GM19328 (cell line): ENCODE measurements at regions not wholly inside any gene's neighbourhood (a gene's known extent, or its start where the extent isn't known, plus 50 kb on each side); places are given as distances from the start of the nearest gene placed in this dataset.

Source experiments
- ATAC-seq: cut with Tn5 transposase; IDR thresholded peaks from one replicate; pipeline ENCODE4 v1.9.1; 2021; ENCODE audit warnings: mild to moderate bottlenecking, moderate library complexity; ENCODE audit not compliant: unreplicated experiment

DNA sequence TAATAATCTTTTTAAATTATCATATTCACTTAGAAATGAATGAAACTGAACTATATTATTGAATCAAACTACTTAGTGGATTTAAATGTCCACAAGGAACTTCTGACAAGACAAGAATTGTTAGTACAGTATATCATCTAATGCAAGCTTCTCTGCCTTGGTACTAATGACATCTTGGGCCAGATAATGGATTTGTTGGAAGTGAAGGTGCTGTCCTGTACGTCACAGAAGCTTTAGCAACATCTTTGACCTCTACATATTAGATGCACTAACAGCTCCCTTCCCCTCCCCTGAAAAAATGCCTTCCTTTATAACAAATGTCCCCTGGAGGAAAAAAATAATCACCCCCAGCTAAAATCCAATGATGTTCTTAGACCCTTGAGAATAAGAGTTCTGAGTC is 695.8 kb upstream of the EYS start:
- no peak for ATAC-seq

DNA sequence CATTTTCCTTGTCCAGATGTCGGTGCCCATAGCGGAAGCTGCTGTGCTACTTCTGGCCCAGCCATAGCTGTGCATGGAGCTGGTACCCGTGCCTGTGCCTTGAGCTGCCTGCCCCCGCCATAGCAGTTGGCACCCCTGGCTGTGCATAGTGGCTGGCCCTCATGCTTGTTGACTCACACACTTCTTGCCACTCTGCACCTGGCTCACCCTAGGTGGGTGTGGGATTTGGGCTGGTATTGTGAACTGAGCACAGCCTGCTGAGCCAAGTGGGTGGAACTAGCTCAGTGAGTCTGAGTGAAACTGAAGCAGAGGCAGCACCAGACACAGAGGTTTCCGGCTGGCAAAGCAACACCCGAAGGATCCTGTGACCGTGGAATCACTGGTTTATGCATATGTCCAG is 689.5 kb upstream of the EYS start:
- ATAC-seq = no peak

DNA sequence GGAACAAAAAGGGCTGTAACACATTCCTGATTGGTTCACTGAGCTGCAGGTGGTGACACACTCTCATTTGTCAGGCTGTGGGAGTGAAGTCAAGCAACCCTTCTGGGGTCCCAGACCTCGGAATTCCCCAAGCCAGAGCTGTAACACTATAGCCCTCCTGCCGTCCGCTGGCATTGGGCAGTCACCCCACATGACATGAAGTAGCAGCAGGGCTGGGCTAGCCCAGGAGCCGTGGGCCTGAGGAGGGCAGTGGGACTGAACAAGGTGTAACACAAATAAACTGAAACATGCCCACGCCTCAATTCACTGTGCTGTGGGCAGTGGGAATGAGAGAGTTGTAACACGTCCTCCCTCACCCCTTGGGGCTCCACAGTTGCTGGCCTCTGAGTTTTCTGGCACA is 689.1 kb upstream of the EYS start:
- ATAC-seq = no peak

DNA sequence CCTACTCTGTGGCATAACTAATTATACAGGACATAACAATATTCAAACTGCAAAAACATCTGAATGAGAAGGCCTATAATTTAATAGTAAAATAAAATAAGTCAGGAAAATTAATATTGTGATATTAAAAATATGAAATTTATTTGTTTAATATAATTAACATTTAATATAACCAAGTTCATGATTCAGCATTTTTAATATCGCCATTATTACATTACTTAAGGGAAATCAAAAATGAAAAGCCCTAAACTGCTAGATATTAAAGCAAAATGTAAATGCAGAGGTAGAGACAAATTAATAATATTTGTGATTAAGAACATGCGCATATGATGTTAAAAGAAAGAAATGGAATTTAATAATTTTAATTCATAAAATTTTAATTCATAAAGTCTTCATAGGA is 683.4 kb upstream of the EYS start:
- ATAC-seq = no peak

DNA sequence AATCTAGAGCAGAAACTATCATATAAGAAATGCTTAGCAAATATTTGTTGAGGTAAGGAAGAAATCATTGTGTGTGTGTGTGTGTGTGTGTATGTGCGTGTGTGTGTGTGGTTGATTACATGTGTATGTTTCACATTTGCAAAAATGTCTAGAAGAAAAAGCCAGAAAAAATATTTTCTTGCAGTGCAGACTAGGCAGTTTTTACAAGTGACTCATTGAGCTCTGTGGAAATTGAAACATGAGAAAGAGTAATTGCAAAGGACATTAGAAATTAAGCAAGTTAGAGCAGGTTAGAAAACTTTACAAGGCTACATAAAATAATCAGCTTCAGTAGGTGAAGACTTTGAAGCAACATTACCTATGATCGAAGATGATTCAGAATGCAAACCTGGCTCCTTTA is 669.0 kb upstream of the EYS start:
- no peak for ATAC-seq

DNA sequence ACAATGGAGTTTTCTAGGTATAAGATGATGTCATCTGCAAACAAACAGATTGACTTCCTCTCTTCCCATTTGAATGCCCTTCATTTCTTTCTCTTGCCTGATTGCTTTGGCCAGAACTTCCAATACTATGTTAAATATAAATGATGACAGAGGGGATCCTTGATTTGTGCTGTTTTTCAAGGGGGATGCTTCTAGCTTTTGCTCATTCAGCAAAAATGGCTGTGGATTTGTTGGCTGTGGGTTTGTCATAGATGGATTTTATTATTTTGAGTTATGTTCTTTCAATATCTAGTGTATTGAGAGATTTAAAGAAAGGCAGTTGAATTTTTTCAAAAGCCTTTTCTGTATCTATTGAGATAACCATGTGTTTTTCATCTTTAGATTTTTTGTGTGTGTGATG is 662.4 kb upstream of the EYS start:
- ATAC-seq = no peak

DNA sequence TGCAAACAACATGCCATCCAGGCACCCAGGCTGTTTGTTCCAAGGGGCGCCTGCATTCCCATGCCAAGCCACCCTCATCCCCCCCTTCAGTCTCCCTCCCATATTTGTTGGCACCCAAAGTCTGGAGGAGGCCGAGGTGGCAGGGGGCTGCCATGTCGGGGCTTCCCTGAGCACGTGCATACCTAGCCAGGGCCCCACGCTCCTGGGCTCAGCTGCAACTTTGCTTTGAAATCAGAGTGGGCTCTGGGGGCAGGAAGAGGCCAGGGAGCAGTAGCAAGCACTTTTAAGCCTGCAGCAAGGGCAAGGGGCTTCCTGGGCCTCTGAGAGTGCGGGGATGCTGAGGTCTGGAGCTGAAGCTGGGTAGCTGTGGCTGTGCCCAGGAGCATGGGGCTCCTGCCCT is 655.9 kb upstream of the EYS start:
- ATAC-seq = no peak

DNA sequence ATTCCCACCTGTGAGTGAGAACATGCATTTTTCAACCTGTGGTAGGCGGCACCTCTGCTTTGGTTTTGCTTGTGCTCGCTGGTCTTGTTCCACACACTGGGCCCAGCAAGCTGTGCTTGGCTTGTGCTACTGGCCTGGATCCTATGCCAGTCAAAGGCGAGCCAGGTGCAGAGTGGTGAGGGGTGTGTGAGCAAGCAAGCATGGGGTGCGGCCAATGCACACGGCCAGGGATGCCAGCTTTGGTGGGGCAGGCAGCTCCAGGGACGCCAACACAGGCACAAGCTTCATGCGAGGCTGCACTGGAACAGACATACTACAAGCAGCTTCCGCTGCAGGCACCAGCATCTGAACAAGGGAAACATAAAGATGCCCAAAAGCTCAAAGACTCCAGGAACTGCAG is 654.9 kb upstream of the EYS start:
- no peak for ATAC-seq

DNA sequence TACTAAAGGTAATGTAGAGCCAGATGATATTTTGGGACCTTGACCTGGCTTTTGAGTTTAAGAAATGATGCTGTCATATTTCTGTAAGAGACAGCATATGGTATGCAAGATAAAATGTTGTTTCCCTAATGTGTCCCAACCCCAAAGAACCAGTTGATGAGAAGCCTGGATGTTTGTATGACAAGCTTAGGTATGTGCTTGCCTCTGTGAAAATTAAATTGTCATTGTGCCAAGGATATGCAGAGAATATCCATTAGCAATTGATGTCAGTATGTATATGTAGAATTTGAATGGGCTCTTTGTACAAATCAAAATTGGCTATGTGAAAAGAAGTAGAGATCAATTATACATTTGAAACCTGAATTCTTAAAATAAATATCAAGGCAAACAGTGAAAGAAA is 650.8 kb upstream of the EYS start:
- ATAC-seq = no peak

DNA sequence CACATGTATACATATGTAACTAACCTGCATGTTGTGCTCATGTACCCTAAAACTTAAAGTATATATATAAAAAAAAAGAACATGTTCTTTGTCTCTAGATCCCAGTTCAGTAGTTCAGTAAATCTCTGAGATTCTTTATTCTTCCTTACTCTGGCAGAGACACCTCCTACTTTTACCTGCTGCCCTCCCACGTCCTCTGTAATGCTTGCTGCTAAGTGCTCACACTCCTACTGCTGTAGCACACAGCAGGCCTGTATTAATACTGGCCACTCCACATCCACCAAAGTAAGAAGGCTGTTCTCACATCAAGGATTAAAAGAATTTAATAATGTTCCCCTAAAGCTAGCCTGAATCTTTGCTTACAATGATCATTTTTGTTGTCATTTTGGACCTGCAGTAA is 648.4 kb upstream of the EYS start:
- ATAC-seq = no peak

DNA sequence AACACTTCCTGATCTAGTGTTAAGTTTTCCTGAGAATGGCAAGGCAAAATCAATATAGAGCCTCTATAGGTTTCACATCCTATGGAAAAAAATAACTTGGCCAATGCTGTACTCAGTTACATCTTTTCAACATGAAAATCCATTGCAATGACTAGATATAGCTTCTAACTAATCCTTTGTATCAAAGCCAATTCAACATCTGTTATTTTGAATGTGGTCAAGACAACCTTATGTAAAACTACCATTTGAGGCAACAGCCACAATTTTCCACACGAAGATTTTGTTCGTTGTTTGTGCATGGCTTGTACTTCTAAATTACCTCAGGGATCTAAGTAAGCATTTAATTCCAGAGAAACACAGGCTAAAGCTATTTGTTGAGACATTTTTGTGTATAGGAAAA is 637.8 kb upstream of the EYS start:
- ATAC-seq = no peak

DNA sequence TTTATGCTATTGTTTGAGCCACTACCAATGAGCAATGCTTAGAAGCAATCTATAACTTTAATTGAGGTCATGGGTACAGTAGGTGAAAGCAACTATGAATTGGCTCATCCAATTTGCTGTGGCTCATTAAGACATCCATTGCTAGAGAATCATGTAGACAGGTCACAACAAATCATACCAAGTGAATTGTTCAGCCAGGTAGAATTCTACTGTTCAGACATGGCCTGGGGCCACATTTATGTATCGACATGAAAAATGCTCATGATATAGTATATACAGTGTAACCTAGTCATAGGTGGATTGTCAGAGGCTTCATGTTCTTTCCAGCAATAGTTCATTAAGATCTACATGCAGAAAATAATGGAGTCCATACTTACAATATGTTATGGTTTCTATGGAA is 633.7 kb upstream of the EYS start:
- ATAC-seq = no peak

DNA sequence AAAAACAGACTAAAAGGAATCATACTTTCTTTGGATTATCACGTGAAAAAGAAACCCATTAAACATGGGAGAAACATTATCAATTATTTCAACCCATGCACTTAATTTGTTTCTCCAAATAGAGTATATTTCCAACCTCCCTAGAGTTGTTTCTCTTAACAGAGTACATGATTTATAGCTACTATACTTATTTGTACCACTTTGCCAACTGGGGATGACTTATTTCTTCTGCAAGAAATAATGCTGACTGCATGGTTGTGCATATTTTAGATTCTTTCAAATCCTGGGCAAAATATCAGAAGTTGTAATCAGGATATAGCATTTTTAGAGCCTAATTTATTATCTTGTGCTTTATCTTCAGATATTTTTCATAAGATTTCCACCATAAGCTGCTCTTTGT is 629.1 kb upstream of the EYS start:
- no peak for ATAC-seq

DNA sequence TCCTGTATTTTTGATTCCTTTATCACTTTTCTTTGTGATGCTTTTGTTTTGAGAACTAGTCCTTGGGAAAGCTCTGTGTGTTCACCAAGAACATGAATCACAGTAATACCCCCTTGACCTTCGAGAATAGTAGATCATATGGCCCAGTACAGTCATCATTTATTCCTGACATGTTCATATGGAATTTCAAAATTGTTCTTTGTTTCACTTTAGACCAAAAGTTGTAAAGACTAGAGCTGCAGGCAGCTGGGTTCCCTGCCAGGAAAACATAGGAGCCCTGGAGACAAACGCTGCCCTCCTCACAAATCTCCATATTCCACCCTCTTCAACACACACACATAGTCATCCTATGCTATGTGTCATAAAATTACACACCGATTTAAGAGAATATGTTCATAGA is 621.2 kb upstream of the EYS start:
- no peak for ATAC-seq

DNA sequence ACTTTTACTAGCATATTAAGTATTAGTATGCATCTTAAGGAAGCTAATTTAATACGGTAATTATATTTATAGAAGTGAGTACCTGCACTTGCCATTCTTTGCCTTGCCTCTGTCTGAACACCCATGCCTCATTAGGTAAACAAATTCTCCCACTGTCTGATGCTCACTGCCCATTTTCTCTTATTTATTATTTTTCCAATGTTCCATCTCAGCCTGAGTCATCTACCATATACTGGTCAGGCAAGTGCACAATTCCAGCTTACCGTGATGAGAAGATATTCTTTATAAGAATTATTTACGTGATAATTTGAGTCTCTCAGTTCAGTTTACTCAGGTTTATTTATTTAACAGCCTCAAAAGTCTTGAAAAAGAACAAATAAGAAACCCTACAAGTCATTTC is 619.2 kb upstream of the EYS start:
- no peak for ATAC-seq

DNA sequence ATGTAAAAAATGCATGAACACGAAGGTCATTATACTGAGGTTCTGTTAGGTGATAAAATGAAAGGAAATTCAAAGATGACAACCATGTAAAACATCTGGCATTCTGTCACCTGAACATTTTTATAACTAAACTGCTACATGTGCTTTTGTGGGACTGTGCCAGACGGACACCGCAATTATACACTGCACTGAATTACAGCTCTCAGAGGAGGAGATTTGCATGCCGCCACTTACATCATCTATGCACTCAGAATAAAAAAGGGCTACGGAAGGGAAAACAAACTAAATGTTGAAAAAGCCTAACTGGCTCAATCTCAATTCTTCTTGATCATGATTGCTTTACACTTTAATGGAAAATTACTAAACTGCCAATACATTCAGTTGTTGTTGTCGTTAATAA is 614.0 kb upstream of the EYS start:
- no peak for ATAC-seq

DNA sequence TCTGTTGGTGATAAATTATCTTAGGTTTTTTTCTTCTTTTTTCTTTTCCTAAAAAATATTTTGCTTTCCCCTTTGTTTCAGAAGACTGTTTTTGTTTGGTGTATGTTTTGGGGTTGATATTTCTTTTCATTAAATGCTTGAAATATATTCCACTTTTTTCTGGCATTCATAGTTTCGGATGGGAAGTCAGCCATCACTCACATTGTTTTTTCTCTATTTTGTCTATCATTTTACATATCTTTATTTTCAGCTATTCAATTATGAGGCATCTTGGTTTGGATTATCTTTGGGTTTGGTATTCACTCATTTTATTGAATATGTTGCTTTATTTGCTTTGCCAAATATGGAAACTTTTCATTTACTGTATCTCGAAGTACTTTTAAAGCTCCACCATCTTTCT is 600.5 kb upstream of the EYS start:
- ATAC-seq = no peak

DNA sequence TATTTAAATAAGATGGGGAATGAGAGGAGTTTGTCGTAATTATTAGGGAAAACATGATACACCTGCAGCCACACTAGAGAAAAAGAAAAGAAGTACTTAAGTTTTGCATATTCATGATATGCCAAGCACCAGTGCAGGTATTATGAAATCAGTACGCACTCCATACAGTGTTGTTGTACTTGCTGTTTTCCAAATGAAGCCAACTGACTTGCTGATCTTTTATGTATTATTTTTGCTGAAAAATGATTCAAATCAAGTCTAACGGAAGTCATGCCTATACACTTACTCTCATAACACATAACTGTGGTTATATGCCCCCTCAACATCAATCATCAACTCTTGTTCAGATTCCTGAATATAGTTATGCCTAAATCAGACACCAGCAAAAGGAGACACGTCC is 584.9 kb upstream of the EYS start:
- ATAC-seq = no peak

DNA sequence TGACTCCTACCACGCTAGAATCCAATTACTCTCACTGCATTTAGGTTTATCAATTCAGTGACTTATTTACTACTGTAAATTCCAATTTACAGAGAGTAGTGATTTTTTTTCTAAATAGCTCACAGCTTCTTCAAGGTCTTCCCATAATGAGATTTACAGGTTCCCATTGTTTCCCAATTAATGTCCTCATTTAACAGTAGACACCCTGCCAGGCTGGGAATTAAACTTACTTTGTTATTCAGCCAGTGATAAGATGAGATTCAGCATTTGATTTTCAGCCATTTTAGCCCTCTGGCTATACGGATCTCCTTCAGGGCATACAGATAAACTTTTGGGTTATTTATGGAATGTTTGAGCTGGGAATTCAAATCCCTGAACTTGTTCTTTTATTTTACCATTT is 582.9 kb upstream of the EYS start:
- ATAC-seq = no peak

DNA sequence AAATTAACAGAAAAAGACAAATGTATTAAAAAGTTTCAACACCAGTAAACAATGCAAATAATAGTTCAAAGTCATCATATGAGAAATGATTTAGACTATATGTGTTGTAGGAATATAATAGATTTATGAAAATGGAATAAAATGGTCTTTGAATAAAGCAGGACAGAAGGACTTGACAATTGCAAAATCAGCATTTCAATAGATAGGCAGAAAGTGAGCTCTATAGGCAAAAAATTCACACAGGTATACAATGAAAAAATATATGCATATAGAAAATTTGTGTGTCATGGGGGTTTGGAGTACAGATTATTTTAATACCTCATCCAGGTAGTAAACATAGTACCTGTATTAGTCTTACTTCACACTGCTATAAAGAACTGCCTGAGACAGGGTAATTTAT is 571.1 kb upstream of the EYS start:
- no peak for ATAC-seq

DNA sequence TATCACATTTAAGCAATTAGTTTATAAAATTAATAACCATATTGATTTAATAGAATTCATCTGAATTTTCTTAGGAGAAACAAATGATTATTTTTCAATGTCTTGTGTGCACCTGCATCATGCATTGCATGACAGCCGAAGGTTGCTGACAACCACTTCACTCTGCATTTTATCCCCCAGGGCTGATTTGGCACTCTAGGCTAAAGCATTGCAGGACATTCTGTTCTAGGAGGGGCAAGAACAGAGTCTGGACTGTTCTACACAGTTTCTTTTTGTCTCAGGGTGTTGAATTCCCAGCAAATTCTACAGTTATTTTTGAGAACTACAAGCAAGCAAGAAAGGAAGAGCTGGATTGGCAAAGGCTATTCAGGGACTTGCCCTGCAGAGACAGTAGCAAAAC is 570.4 kb upstream of the EYS start:
- no peak for ATAC-seq

DNA sequence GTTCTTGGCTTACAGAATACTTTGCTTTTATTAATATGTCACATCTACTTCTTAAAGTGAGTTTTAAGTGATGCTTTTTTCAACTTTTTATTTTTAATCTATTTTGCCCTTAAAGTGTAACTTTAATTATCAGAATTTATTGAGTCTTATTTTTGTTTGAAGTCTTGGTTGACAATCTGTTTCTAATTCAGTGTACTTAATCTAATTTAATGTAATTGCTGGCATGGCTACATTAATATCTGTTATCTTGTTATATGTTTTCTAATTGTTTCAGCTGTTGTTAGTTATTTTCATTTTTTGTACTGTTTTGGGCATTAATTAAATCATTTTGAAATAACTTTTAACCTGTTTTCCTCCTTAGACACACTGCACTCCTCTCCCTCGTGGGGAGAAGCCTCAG is 558.7 kb upstream of the EYS start:
- ATAC-seq = no peak

DNA sequence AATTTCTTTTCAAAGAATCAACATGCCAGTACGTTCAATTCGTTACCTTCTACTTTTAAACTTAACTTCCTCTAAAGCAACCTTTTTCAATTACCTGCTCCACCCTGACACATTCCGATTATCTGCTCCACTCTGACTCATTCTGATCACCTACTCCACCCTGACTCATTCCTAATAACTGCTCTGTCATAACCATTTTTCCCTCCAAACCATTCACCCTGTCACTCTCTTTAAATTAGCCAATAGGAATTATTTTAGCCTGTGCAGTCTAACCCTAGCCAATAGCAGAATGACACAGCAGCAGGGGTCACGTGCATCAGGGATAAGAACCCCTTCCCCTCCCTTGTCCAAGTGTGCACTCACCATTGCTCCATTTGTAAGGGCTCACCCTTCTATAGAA is 557.4 kb upstream of the EYS start:
- no peak for ATAC-seq
